Astrocyte (in vitro differentiated cells and primary cell): ENCODE measurements at regions not wholly inside any gene's neighbourhood (a gene's known extent, or its start where the extent isn't known, plus 50 kb on each side); places are given as distances from the start of the nearest gene placed in this dataset.

Experiments used
- DNase-seq: peaks from one replicate; pipeline ENCODE4 v3.0.0-alpha.2; 2010; ENCODE audit warnings: low read depth
- FAIRE-seq: peaks from 2 replicates; lab custom pipeline; 2011; peaks lifted over from hg19 to GRCh38; lab: Jason Lieb, UNC
- H2AFZ ChIP-seq: 2 replicates; pipeline ENCODE4 v1.6.0; 2012; ENCODE audit warnings: low read depth, low read length, inconsistent platforms
- H3K27ac ChIP-seq: 2 replicates; pipeline ENCODE4 v1.5.1; 2011; ENCODE audit warnings: low read depth, low read length, inconsistent platforms
- H3K27me3 ChIP-seq: 2 replicates; pipeline ENCODE4 v1.6.0; 2011; ENCODE audit warnings: low read length, inconsistent platforms; ENCODE audit not compliant: insufficient read depth
- H3K36me3 ChIP-seq: 2 replicates; pipeline ENCODE4 v1.5.1; 2011; ENCODE audit warnings: low read length, inconsistent platforms; ENCODE audit not compliant: insufficient read depth
- H3K4me1 ChIP-seq: 2 replicates; pipeline ENCODE4 v1.5.1; 2011; ENCODE audit warnings: low read length, inconsistent platforms; ENCODE audit not compliant: insufficient read depth
- H3K4me2 ChIP-seq: 2 replicates; pipeline ENCODE4 v1.6.0; 2012; ENCODE audit warnings: low read length, inconsistent platforms
- H3K4me3 ChIP-seq: 2 replicates; pipeline ENCODE4 v1.5.1; 2011; ENCODE audit warnings: low read depth, mild to moderate bottlenecking, low read length, inconsistent platforms; ENCODE audit not compliant: insufficient read depth
- H3K79me2 ChIP-seq: 2 replicates; pipeline ENCODE4 v1.6.0; 2012; ENCODE audit warnings: mild to moderate bottlenecking, low read length, inconsistent platforms; ENCODE audit not compliant: insufficient read depth
- H3K9ac ChIP-seq: 2 replicates; pipeline ENCODE4 v1.6.0; 2012; ENCODE audit warnings: mild to moderate bottlenecking, low read length, inconsistent platforms
- H3K9me3 ChIP-seq: 2 replicates; pipeline ENCODE4 v1.5.1; 2012; ENCODE audit warnings: low read depth, mild to moderate bottlenecking, low read length, inconsistent platforms; ENCODE audit not compliant: insufficient read depth
- H4K20me1 ChIP-seq: 2 replicates; pipeline ENCODE4 v1.6.0; 2012; ENCODE audit warnings: low read length, inconsistent platforms; ENCODE audit not compliant: insufficient read depth
- H3K27ac Mint-ChIP-seq: one replicate; pipeline ENCODE4 v1.8.0; 2021; ENCODE audit warnings: mild to moderate bottlenecking, mixed read lengths; ENCODE audit not compliant: unreplicated experiment
- H3K27me3 Mint-ChIP-seq: one replicate; pipeline ENCODE4 v1.8.0; 2021; ENCODE audit warnings: low read depth, mixed read lengths; ENCODE audit not compliant: unreplicated experiment
- H3K36me3 Mint-ChIP-seq: one replicate; pipeline ENCODE4 v1.8.0; 2021; ENCODE audit warnings: low read depth, mixed read lengths; ENCODE audit not compliant: unreplicated experiment
- H3K4me1 Mint-ChIP-seq: one replicate; pipeline ENCODE4 v1.8.0; 2021; ENCODE audit warnings: low read depth, mixed read lengths; ENCODE audit not compliant: unreplicated experiment
- H3K4me3 Mint-ChIP-seq: one replicate; pipeline ENCODE4 v1.8.0; 2021; ENCODE audit warnings: mild to moderate bottlenecking, moderate library complexity, mixed read lengths; ENCODE audit not compliant: unreplicated experiment
- H3K9me3 Mint-ChIP-seq: one replicate; pipeline ENCODE4 v1.8.0; 2021; ENCODE audit warnings: mild to moderate bottlenecking, mixed read lengths; ENCODE audit not compliant: unreplicated experiment
- EZH2 ChIP-seq: IDR thresholded peaks from 2 replicates; pipeline ENCODE4 v1.6.1; 2012; ENCODE audit warnings: mild to moderate bottlenecking, low read length, inconsistent platforms; ENCODE audit not compliant: insufficient read depth
- TF ChIP-seq, protein P1 (sequence below): IDR thresholded peaks from 2 replicates; pipeline ENCODE4 v1.5.1; 2011; ENCODE audit warnings: low read depth, mild to moderate bottlenecking, inconsistent platforms, low read length, moderate library complexity; ENCODE audit not compliant: insufficient read depth

DNA sequence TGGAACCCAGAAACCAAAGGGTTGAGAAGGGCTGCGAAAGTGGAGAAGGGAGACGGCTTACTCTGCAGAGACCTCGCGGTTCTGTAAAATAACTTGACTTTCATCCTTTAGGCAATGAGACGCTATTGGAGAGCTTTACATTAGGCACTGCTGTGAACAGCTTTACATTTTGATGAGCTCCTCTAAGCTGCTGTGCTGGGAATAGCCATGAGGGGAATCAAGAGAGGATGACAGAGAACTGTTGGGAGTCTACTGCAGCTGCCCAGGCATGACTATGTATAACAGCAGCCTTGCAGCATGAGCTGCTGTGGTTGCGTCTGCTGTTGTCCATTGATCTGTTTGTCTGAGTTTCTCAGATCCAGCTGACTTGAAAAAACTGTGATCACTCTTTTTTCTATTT, 310.8 kb upstream of the MAP2 start:
- TF ChIP-seq EZH2: no peak
- TF ChIP-seq, protein P1, sequence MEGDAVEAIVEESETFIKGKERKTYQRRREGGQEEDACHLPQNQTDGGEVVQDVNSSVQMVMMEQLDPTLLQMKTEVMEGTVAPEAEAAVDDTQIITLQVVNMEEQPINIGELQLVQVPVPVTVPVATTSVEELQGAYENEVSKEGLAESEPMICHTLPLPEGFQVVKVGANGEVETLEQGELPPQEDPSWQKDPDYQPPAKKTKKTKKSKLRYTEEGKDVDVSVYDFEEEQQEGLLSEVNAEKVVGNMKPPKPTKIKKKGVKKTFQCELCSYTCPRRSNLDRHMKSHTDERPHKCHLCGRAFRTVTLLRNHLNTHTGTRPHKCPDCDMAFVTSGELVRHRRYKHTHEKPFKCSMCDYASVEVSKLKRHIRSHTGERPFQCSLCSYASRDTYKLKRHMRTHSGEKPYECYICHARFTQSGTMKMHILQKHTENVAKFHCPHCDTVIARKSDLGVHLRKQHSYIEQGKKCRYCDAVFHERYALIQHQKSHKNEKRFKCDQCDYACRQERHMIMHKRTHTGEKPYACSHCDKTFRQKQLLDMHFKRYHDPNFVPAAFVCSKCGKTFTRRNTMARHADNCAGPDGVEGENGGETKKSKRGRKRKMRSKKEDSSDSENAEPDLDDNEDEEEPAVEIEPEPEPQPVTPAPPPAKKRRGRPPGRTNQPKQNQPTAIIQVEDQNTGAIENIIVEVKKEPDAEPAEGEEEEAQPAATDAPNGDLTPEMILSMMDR: no peak
- no peaks in the 10 kb centered on the region for H3K4me1 ChIP-seq
- H3K79me2 ChIP-seq: no peaks in the 10 kb centered on the region
- DNase-seq: no peak
- Mint-ChIP-seq H3K27ac (no peak overlapping the region), H3K27me3 (no peaks in the 10 kb centered on the region), H3K4me1 (no peaks in the 10 kb centered on the region), H3K4me3 (no peak overlapping the region), H3K9me3 (no peaks in the 10 kb centered on the region), H3K36me3 (no peaks in the 10 kb centered on the region)
- H4K20me1 ChIP-seq: no peaks in the 10 kb centered on the region
- peaks cover 4% of the 10 kb centered on the region for H3K9me3 ChIP-seq
- no peak for FAIRE-seq
- no peaks in the 10 kb centered on the region for H3K36me3 ChIP-seq
- H2AFZ ChIP-seq: no peak overlapping the region
- H3K4me3 ChIP-seq: no peak overlapping the region
- H3K4me2 ChIP-seq: no peak overlapping the region
- no peak overlapping the region for H3K9ac ChIP-seq
- no peak overlapping the region for H3K27ac ChIP-seq
- no peaks in the 10 kb centered on the region for H3K27me3 ChIP-seq

DNA sequence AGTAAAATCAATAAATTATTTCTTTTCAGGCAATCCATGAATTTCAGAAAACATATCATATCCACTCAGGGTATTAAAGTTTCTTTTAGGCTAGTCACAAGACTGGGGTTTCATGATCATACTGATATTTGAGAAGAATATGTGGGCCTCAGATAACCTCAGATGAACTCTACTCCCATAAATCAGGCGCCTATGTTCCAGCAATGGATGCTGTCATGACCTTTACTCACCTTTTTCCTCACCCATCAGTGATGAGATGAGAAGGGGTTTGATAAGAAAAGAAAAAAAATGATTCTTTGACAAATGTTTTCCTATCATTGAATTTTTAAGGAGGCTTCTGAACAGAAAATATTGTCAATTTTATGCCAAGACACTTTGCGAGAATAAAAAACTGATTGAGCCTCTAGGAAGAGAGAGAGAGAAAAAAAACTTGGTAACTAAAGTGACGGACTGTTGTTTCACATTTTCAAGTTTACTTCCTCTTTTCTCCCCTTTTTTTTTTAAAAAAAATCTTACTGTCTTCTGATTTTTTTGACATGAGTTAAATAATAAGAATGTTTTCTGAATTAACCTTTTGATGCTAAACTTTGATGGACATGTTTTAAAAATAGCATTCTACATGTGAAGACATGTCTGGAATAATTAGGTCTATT, 309.1 kb upstream of the MAP2 start:
- Mint-ChIP-seq H3K4me1 (no peaks in the 10 kb centered on the region), H3K4me3 (no peak overlapping the region), H3K36me3 (no peaks in the 10 kb centered on the region), H3K27me3 (no peaks in the 10 kb centered on the region), H3K27ac (no peak overlapping the region), H3K9me3 (no peaks in the 10 kb centered on the region)
- H3K9me3 ChIP-seq: peaks cover 4% of the 10 kb centered on the region
- DNase-seq: no peak
- H3K27ac ChIP-seq: no peak overlapping the region
- H3K4me1 ChIP-seq: no peaks in the 10 kb centered on the region
- H3K79me2 ChIP-seq: no peaks in the 10 kb centered on the region
- H4K20me1 ChIP-seq: no peaks in the 10 kb centered on the region
- H3K27me3 ChIP-seq: no peaks in the 10 kb centered on the region
- no peak overlapping the region for H3K4me3 ChIP-seq
- TF ChIP-seq, protein P1: no peak
- TF ChIP-seq EZH2: no peak
- H3K36me3 ChIP-seq: no peaks in the 10 kb centered on the region
- H2AFZ ChIP-seq: no peak overlapping the region
- FAIRE-seq: no peak
- H3K9ac ChIP-seq: no peak overlapping the region
- no peak overlapping the region for H3K4me2 ChIP-seq

DNA sequence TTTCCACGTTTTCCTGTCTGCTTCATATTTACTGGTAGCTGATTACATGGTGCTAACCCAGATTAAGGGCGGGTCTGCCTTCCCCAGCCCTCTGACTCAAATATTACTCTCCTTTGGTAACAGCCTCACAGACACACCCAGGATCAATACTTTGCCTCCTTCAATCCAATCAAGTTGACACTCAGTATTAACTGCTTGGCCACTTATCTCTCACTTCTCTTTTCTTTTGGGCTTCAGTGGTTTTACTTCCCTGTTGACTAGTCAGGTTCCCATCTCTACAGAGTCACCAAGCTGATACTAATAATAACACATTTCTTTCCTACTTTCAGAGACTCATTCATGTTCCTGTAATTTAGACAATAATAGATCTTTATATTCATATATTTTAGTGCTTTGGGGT, 302.2 kb upstream of the MAP2 start:
- H3K27ac ChIP-seq: no peak overlapping the region
- H3K36me3 ChIP-seq: no peaks in the 10 kb centered on the region
- Mint-ChIP-seq H3K27ac (no peak overlapping the region), H3K4me3 (no peak overlapping the region), H3K27me3 (no peaks in the 10 kb centered on the region), H3K9me3 (peaks cover 3% of the 10 kb centered on the region), H3K36me3 (no peaks in the 10 kb centered on the region), H3K4me1 (peaks cover 3% of the 10 kb centered on the region)
- H2AFZ ChIP-seq: no peak overlapping the region
- H3K79me2 ChIP-seq: no peaks in the 10 kb centered on the region
- H3K9ac ChIP-seq: no peak overlapping the region
- DNase-seq (no peak), FAIRE-seq (no peak)
- TF ChIP-seq, protein P1: no peak
- TF ChIP-seq EZH2: no peak
- no peak overlapping the region for H3K4me2 ChIP-seq
- H4K20me1 ChIP-seq: no peaks in the 10 kb centered on the region
- no peaks in the 10 kb centered on the region for H3K9me3 ChIP-seq
- H3K27me3 ChIP-seq: no peaks in the 10 kb centered on the region
- no peak overlapping the region for H3K4me3 ChIP-seq
- no peaks in the 10 kb centered on the region for H3K4me1 ChIP-seq
